Caco-2 (cell line): ENCODE measurements at regions not wholly inside any gene's neighbourhood (a gene's known extent, or its start where the extent isn't known, plus 50 kb on each side); places are given as distances from the start of the nearest gene placed in this dataset.

Experiments used
- BruUV-seq: library from RNA; stranded (reverse); fragments of 400-500 nt; replicated peaks from 2 replicates; lab custom pipeline; 2021; lab: Mats Ljungman, UMichigan
- CTCF ChIA-PET: fragments of 300-600 bp; sonication (Branson Sonifier 250); formaldehyde crosslinking; loops from one replicate; lab custom pipeline; 2022; ENCODE audit warnings: antibody characterized with exemption; lab: Charles Lee
- POLR2A ChIA-PET: fragments of 300-600 bp; sonication (Branson Sonifier 250); formaldehyde crosslinking; loops from one replicate; lab custom pipeline; 2022; ENCODE audit warnings: antibody characterized with exemption; lab: Charles Lee
- DNase-seq, 2 experiments: peaks; one replicate each; pipeline versions ENCODE4 v3.0.0 to v3.0.0-alpha.2; 2020 to 2022
- H3K27me3 ChIP-seq: replicated peaks from 2 replicates; pipeline ENCODE4 v1.6.0; 2011; ENCODE audit warnings: low read length; ENCODE audit not compliant: control insufficient read depth, insufficient read depth
- H3K36me3 ChIP-seq: 2 replicates; pipeline ENCODE4 v1.5.1; 2011; ENCODE audit warnings: low read length; ENCODE audit not compliant: control insufficient read depth, insufficient read depth
- H3K4me1 ChIP-seq: fragments of 250-450 bp; sonication (Bioruptor Pico); 2 replicates; pipeline ENCODE4 v1.5.1; 2020; ENCODE audit warnings: mild to moderate bottlenecking
- H3K4me3 ChIP-seq: 2 replicates; pipeline ENCODE4 v1.5.1; 2011; ENCODE audit warnings: low read depth, mild to moderate bottlenecking, control low read depth, low read length
- H3K9me3 ChIP-seq: fragments of 250-450 bp; sonication (Bioruptor Pico); 2 replicates; pipeline ENCODE4 v1.5.1; 2020; ENCODE audit warnings: mild to moderate bottlenecking, moderate library complexity
- H3K27ac Mint-ChIP-seq: one replicate; pipeline ENCODE4 v1.8.0; 2022; ENCODE audit warnings: mixed read lengths; ENCODE audit not compliant: unreplicated experiment
- H3K27me3 Mint-ChIP-seq: one replicate; pipeline ENCODE4 v1.8.0; 2022; ENCODE audit warnings: mixed read lengths; ENCODE audit not compliant: insufficient read depth, unreplicated experiment
- H3K36me3 Mint-ChIP-seq: one replicate; pipeline ENCODE4 v1.8.0; 2022; ENCODE audit warnings: mild to moderate bottlenecking, mixed read lengths; ENCODE audit not compliant: insufficient read depth, unreplicated experiment
- H3K4me1 Mint-ChIP-seq: one replicate; pipeline ENCODE4 v1.8.0; 2022; ENCODE audit warnings: low read depth, mixed read lengths; ENCODE audit not compliant: unreplicated experiment
- H3K4me3 Mint-ChIP-seq: one replicate; pipeline ENCODE4 v1.8.0; 2022; ENCODE audit warnings: mild to moderate bottlenecking, moderate library complexity, mixed read lengths; ENCODE audit not compliant: unreplicated experiment
- H3K9me3 Mint-ChIP-seq: one replicate; pipeline ENCODE4 v1.8.0; 2022; ENCODE audit warnings: mixed read lengths; ENCODE audit not compliant: unreplicated experiment
- CTCF ChIP-seq, 2 experiments: fragments of 200-600 bp in 1 of 2; IDR thresholded peaks; 1 replicate in 1 of 2; 2 replicates in 1 of 2; pipeline versions ENCODE4 v1.5.1 to v1.8.0; 2011 to 2022; ENCODE audit warnings: antibody characterized with exemption in 1 of 2, control low read depth in 1 of 2, inconsistent platforms in 1 of 2, low read depth in 1 of 2, low read length in 1 of 2, mild to moderate bottlenecking in 1 of 2, moderate library complexity in 1 of 2; ENCODE audit not compliant: insufficient read depth in 1 of 2, severe bottlenecking in 1 of 2, unreplicated experiment in 1 of 2
- intact Hi-C: fragments of 100-400 bp; cut with micrococcal nuclease; formaldehyde crosslinking; loops from one replicate; pipeline ENCODE4 v1.10.0; 2022; ENCODE audit not compliant: unreplicated experiment

DNA sequence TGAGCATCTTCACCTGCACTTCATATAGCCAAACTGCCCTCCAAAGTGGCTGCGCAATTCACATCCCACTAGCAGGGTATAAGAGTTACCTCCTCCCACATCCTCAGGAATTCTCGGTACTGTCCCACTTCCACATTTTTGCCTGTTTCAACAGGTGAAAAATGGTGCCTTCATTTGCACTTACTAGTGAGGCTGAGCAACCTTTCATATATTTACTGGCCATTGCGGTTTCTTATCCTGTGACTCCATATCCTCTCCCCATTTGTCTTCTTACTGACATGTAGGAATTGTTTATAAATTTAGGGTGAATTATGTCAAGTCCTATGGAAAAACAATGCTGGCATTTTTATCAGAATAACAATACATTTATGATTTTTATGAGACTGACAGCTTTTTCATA is 61.9 kb downstream of the NIBAN1 start:
- no TSS peak for BruUV-seq
- POLR2A ChIA-PET = no interaction called here
- TF ChIP-seq CTCF (IDR thresholded peaks at IDR 0.05; ENCODE audit: insufficient read depth in 1 of 2, low read depth in 1 of 2, low read length in 1 of 2, severe bottlenecking in 1 of 2, unreplicated experiment in 1 of 2) = no peak

DNA sequence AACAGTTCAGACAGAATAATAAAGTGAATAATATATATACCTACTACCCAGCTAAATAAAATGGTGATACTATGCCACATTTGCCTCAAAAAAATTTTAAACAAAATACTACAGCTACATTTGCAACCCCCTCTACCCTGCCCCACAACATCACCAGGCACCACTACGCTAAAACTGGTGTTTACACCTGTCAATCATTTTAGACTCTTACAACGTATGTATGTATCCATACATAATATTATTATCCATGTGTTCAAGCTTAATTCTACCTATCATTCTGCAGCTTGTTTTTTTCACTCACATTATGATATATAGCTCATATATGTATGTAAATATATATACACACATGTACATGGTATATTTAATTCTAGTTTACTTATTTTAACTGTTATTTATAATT is 62.5 kb downstream of the NIBAN1 start:
- Mint-ChIP-seq H3K9me3 (no peaks in the 10 kb centered on the region), H3K36me3 (no peaks in the 10 kb centered on the region), H3K4me3 (no peak overlapping the region), H3K27me3 (no peaks in the 10 kb centered on the region), H3K27ac (no peak overlapping the region), H3K4me1 (no peaks in the 10 kb centered on the region)
- no peak for DNase-seq
- Histone ChIP-seq H3K27me3 (no peaks in the 10 kb centered on the region), H3K9me3 (no peaks in the 10 kb centered on the region), H3K4me1 (peaks cover 12% of the 10 kb centered on the region), H3K4me3 (no peak overlapping the region), H3K36me3 (no peaks in the 10 kb centered on the region)
- no TSS peak for BruUV-seq
- POLR2A ChIA-PET = no interaction called here
- TF ChIP-seq CTCF (IDR thresholded peaks at IDR 0.05; ENCODE audit: insufficient read depth in 1 of 2, low read depth in 1 of 2, low read length in 1 of 2, severe bottlenecking in 1 of 2, unreplicated experiment in 1 of 2) = no peak
- intact Hi-C loops = no loop called here
- CTCF ChIA-PET = no interaction called here

More for the DNA sequence above, 61.9 kb downstream of the NIBAN1 start:
- Histone ChIP-seq H3K9me3 (no peaks in the 10 kb centered on the region), H3K27me3 (no peaks in the 10 kb centered on the region), H3K4me3 (no peak overlapping the region), H3K4me1 (peaks cover 12% of the 10 kb centered on the region), H3K36me3 (no peaks in the 10 kb centered on the region)
- intact Hi-C loops = no loop called here
- H3K36me3 Mint-ChIP-seq = no peaks in the 10 kb centered on the region
- H3K9me3 Mint-ChIP-seq = no peaks in the 10 kb centered on the region
- no peak overlapping the region for H3K27ac Mint-ChIP-seq
- no peak overlapping the region for H3K4me3 Mint-ChIP-seq
- no peak for DNase-seq
- no peaks in the 10 kb centered on the region for H3K27me3 Mint-ChIP-seq
- CTCF ChIA-PET = no interaction called here
- H3K4me1 Mint-ChIP-seq = no peaks in the 10 kb centered on the region

DNA sequence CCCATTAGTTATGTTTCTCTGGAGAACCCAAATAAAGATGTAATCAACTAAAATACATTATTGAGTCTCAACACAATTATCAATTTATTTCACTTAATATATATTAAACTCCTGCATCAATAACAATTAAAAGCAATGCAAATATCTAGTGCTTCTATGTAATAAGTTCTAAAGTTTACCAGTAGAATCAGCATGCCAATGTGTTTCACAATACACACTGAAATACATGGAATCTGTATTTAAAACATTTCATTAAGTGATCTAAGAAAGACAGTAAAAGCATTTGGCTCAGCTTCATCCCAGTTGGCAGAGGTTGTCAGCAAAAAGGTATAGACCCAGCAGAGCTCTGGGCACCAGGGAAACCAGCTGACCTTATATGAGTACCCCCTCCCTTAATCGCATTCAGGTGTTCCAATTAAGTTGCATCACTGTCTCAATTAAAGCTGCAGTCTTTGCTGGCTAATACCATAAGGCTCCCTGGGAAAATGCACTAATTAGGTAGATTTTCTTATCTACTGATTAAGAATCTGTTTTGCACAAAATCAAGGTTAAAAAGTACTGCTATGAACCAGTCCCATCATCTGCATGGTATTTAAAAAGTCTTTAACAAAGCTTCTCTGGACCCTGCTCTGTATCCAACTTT is 63.1 kb downstream of the NIBAN1 start:
- Mint-ChIP-seq H3K4me1 (no peaks in the 10 kb centered on the region), H3K4me3 (no peak overlapping the region), H3K9me3 (no peaks in the 10 kb centered on the region), H3K27ac (no peak overlapping the region), H3K36me3 (no peaks in the 10 kb centered on the region), H3K27me3 (no peaks in the 10 kb centered on the region)
- ChIA-PET POLR2A (no interaction called here), CTCF (no interaction called here)
- H3K36me3 ChIP-seq = no peaks in the 10 kb centered on the region
- intact Hi-C loops = no loop called here
- BruUV-seq = no TSS peak
- no peak for TF ChIP-seq CTCF (IDR thresholded peaks at IDR 0.05; ENCODE audit: insufficient read depth in 1 of 2, low read depth in 1 of 2, low read length in 1 of 2, severe bottlenecking in 1 of 2, unreplicated experiment in 1 of 2)
- H3K4me3 ChIP-seq = no peak overlapping the region
- H3K9me3 ChIP-seq = no peaks in the 10 kb centered on the region
- no peaks in the 10 kb centered on the region for H3K27me3 ChIP-seq
- no peak for DNase-seq
- peaks cover 14% of the 10 kb centered on the region for H3K4me1 ChIP-seq
